K562 (cell line): ENCODE measurements at regions not wholly inside any gene's neighbourhood (a gene's known extent, or its start where the extent isn't known, plus 50 kb on each side); places are given as distances from the start of the nearest gene placed in this dataset.

Experiments
- ATAC-seq: fragments of 200-7000 bp; cut with Tn5 transposase; 3 replicates; pipeline ENCODE4 v1.9.1; 2020; ENCODE audit warnings: moderate library complexity
- BruUV-seq: library from RNA; stranded (reverse); fragments of 400-500 nt; replicated peaks from 2 replicates; lab custom pipeline; 2021; lab: Mats Ljungman, UMichigan
- CTCF ChIA-PET: fragments of 300-600 bp; formaldehyde crosslinking; extraction: SDS; loops from one replicate; lab custom pipeline; 2021; ENCODE audit warnings: low intra/inter-chr PET ratio; lab: Yijun Ruan, JAX
- POLR2A ChIA-PET: fragments of 300-600, 350-650 bp; sonication (Branson Sonifier 250); formaldehyde crosslinking; extraction: SDS; loops from one replicate; lab custom pipeline; 2021; ENCODE audit warnings: antibody characterized with exemption, inconsistent platforms; lab: Yijun Ruan, JAX
- DNase-seq, 4 experiments: peaks; one replicate each; pipeline versions ENCODE4 v3.0.0 to v3.0.0-alpha.2; 2011 to 2018; ENCODE audit warnings: low spot score in 3 of 4, mixed read lengths in 3 of 4; ENCODE audit errors: extremely low read depth in 1 of 4
- FAIRE-seq: peaks from 2 replicates; lab custom pipeline; 2011; peaks lifted over from hg19 to GRCh38; lab: Jason Lieb, UNC
- H2AFZ ChIP-seq: 2 replicates; pipeline ENCODE4 v1.6.0; 2011; ENCODE audit warnings: low read depth, low read length, control low read depth, inconsistent platforms
- H3K27ac ChIP-seq: fragments of 200-600 bp; 3 replicates; pipeline ENCODE4 v1.8.0; 2011; ENCODE audit warnings: low read depth, mild to moderate bottlenecking, control low read depth, inconsistent platforms, low read length, moderate library complexity, mixed read lengths; ENCODE audit errors: extremely low read depth
- H3K27me3 ChIP-seq, 2 experiments: fragments of 300-600 bp in 1 of 2; 2 replicates in 1 of 2; 3 replicates in 1 of 2; pipeline versions ENCODE4 v1.6.0 to v1.8.0; 2011; ENCODE audit warnings: inconsistent platforms in 2 of 2, low read length in 2 of 2, mild to moderate bottlenecking in 1 of 2, mixed read lengths in 1 of 2, moderate library complexity in 1 of 2; ENCODE audit not compliant: control insufficient read depth in 2 of 2, insufficient read depth in 2 of 2
- H3K36me3 ChIP-seq: fragments of 300-600 bp; 3 replicates; pipeline ENCODE4 v1.8.0; 2011; ENCODE audit warnings: mild to moderate bottlenecking, low read length, inconsistent platforms; ENCODE audit not compliant: control insufficient read depth, insufficient read depth
- H3K4me1 ChIP-seq, 2 experiments: fragments of 200-600 bp in 1 of 2; replicated peaks in 1 of 2; 2 replicates in 1 of 2; 3 replicates in 1 of 2; pipeline versions ENCODE4 v1.5.1 to v1.8.0; 2011; ENCODE audit warnings: inconsistent platforms in 2 of 2, low read length in 2 of 2, mild to moderate bottlenecking in 1 of 2, mixed read lengths in 1 of 2, moderate library complexity in 1 of 2; ENCODE audit not compliant: control insufficient read depth in 2 of 2, insufficient read depth in 2 of 2
- H3K4me2 ChIP-seq: 2 replicates; pipeline ENCODE4 v1.6.1; 2011; ENCODE audit warnings: low read length, control low read depth, inconsistent platforms, mixed read lengths; ENCODE audit not compliant: insufficient read depth
- H3K4me3 ChIP-seq: fragments of 200-600 bp; sonication (generic), shearing (Covaris generic); 2 replicates; pipeline ENCODE4 v1.5.1; 2016; ENCODE audit warnings: control low read depth, inconsistent platforms
- H3K79me2 ChIP-seq: fragments of 200-600 bp; 3 replicates; pipeline ENCODE4 v1.8.0; 2011; ENCODE audit warnings: low read length, inconsistent platforms; ENCODE audit not compliant: control insufficient read depth, insufficient read depth
- H3K9ac ChIP-seq, 2 experiments: 2 replicates each; pipeline versions ENCODE4 v1.6.0 to v1.6.1; 2011; ENCODE audit warnings: low read depth in 2 of 2, low read length in 2 of 2, control low read depth in 1 of 2, inconsistent platforms in 1 of 2, mild to moderate bottlenecking in 1 of 2, mixed read lengths in 1 of 2; ENCODE audit not compliant: insufficient read depth in 1 of 2
- H3K9me1 ChIP-seq: one replicate; pipeline ENCODE4 v1.6.0; 2011; ENCODE audit warnings: inconsistent platforms, mild to moderate bottlenecking, low read length, moderate library complexity; ENCODE audit not compliant: control insufficient read depth, insufficient read depth
- H3K9me3 ChIP-seq: replicated peaks from 2 replicates; pipeline ENCODE4 v1.5.1; 2011; ENCODE audit warnings: low read depth, low read length, inconsistent platforms; ENCODE audit not compliant: control insufficient read depth, insufficient read depth
- H4K20me1 ChIP-seq: replicated peaks from 2 replicates; pipeline ENCODE4 v1.6.1; 2011; ENCODE audit warnings: low read length, inconsistent platforms, mixed read lengths; ENCODE audit not compliant: control insufficient read depth, insufficient read depth
- THAP12 ChIP-seq: fragments of 250-450 bp; sonication (Bioruptor Pico); IDR thresholded peaks from 2 replicates; pipeline ENCODE4 v1.9.0; 2021; ENCODE audit warnings: mild to moderate bottlenecking, inconsistent platforms
- ZBTB40 ChIP-seq, 2 experiments: fragments of 450-650 bp in 1 of 2; sonication (generic) in 1 of 2; formaldehyde crosslinking in 1 of 2; IDR thresholded peaks; 2 replicates each; pipeline versions ENCODE4 v1.7.1 to v1.9.0; 2016 to 2022; ENCODE audit warnings: inconsistent platforms in 1 of 2, mild to moderate bottlenecking in 1 of 2, missing genetic modification reagents in 1 of 2
- in situ Hi-C: fragments of 300-500 bp; cut with MboI; formaldehyde crosslinking; loops from 4 replicates; pipeline ENCODE4 v1.15.0; 2018; ENCODE audit warnings: inconsistent platforms, mixed read lengths
- intact Hi-C: fragments of 100-400 bp; cut with micrococcal nuclease; formaldehyde crosslinking; loops from 2 replicates; pipeline ENCODE4 v1.14.2; 2022

GRCh38 chr14:61140872-61141271 lies 140.3 kb downstream of the TMEM30B start:
- H3K4me2 ChIP-seq: no peak overlapping the region
- ChIA-PET POLR2A (no interaction called here), CTCF (no interaction called here)
- no peaks in the 10 kb centered on the region for H4K20me1 ChIP-seq
- peaks cover 2% of the 10 kb centered on the region; the same call in 1 of the 2 replicates for H3K9me3 ChIP-seq
- no peaks in the 10 kb centered on the region for H3K9me1 ChIP-seq
- no peaks in the 10 kb centered on the region for H3K36me3 ChIP-seq
- in situ Hi-C loops: no loop called here
- H2AFZ ChIP-seq: no peak overlapping the region
- FAIRE-seq (no peak), ATAC-seq (no peak), DNase-seq (no peak)
- H3K27ac ChIP-seq: no peak overlapping the region
- H3K9ac ChIP-seq: no peak overlapping the region
- H3K79me2 ChIP-seq: no peaks in the 10 kb centered on the region
- TF ChIP-seq ZBTB40 (IDR thresholded peaks at IDR 0.05) (peak; percentile 91), ZBTB40 (CRISPR knock-in tag; IDR thresholded peaks at IDR 0.05) (peak; percentile 80), THAP12 (no peak)
- H3K4me1 ChIP-seq: no peaks in the 10 kb centered on the region
- no peaks in the 10 kb centered on the region for H3K27me3 ChIP-seq
- intact Hi-C loops: no loop called here
- no peak overlapping the region for H3K4me3 ChIP-seq
- no TSS peak for BruUV-seq
